WTC11 (cell line): ENCODE measurements at regions not wholly inside any gene's neighbourhood (a gene's known extent, or its start where the extent isn't known, plus 50 kb on each side); places are given as distances from the start of the nearest gene placed in this dataset.

Source experiments
- ATAC-seq: fragments of 200-7000 bp; cut with Tn5 transposase; 2 replicates; pipeline ENCODE4 v1.10.0; 2021; ENCODE audit warnings: mild to moderate bottlenecking, moderate library complexity
- CTCF ChIA-PET: fragments of 300-600 bp; sonication (Branson Sonifier 250); formaldehyde crosslinking; loops from one replicate; lab custom pipeline; 2021; ENCODE audit warnings: antibody characterized with exemption; lab: Charles Lee
- POLR2A ChIA-PET: fragments of 350-600 bp; sonication (Branson Sonifier 250); formaldehyde crosslinking; loops from one replicate; lab custom pipeline; 2021; ENCODE audit warnings: antibody characterized with exemption; lab: Charles Lee
- DNase-seq: peaks from one replicate; pipeline ENCODE4 v3.0.0; 2021; ENCODE audit warnings: low spot score
- H3K27ac Mint-ChIP-seq: 2 replicates; pipeline ENCODE4 v1.8.0; 2021; ENCODE audit warnings: mixed read lengths
- H3K27me3 Mint-ChIP-seq: 2 replicates; pipeline ENCODE4 v1.8.0; 2021; ENCODE audit warnings: low read depth, mild to moderate bottlenecking, moderate library complexity, mixed read lengths
- H3K36me3 Mint-ChIP-seq: 2 replicates; pipeline ENCODE4 v1.8.0; 2021; ENCODE audit warnings: mixed read lengths
- H3K4me1 Mint-ChIP-seq: 2 replicates; pipeline ENCODE4 v1.8.0; 2022; ENCODE audit warnings: mixed read lengths
- H3K4me3 Mint-ChIP-seq: 2 replicates; pipeline ENCODE4 v1.8.0; 2021; ENCODE audit warnings: mild to moderate bottlenecking, moderate library complexity, mixed read lengths
- H3K9me3 Mint-ChIP-seq: 2 replicates; pipeline ENCODE4 v1.8.0; 2021; ENCODE audit warnings: mixed read lengths
- ESRRA ChIP-seq: sonication (generic); formaldehyde crosslinking; IDR thresholded peaks from 2 replicates; pipeline ENCODE4 v1.8.1; 2022; ENCODE audit warnings: mild to moderate bottlenecking, missing genetic modification reagents, borderline replicate concordance
- NFATC4 ChIP-seq: fragments of 250-450 bp; sonication (Bioruptor Pico); IDR thresholded peaks from 2 replicates; pipeline ENCODE4 v1.9.0; 2021; ENCODE audit warnings: mild to moderate bottlenecking
- NFYB ChIP-seq: sonication (generic); formaldehyde crosslinking; conservative IDR thresholded peaks from 2 replicates; pipeline ENCODE4 v1.8.0; 2022; ENCODE audit warnings: low read depth, missing genetic modification reagents
- NR2C2 ChIP-seq: sonication (generic); formaldehyde crosslinking; IDR thresholded peaks from 2 replicates; pipeline ENCODE4 v1.8.0; 2022; ENCODE audit warnings: mild to moderate bottlenecking, missing genetic modification reagents
- OVOL2 ChIP-seq: fragments of 250-450 bp; sonication (Bioruptor Pico); IDR thresholded peaks from 2 replicates; pipeline ENCODE4 v1.9.0; 2021; ENCODE audit warnings: mild to moderate bottlenecking, borderline replicate concordance
- RORB ChIP-seq: fragments of 250-450 bp; sonication (Bioruptor Pico); IDR thresholded peaks from 2 replicates; pipeline ENCODE4 v1.9.0; 2021; ENCODE audit warnings: mild to moderate bottlenecking
- SMAD3 ChIP-seq: sonication (generic); formaldehyde crosslinking; IDR thresholded peaks from 2 replicates; pipeline ENCODE4 v1.8.0; 2022; ENCODE audit warnings: missing genetic modification reagents, mild to moderate bottlenecking, borderline replicate concordance
- SMAD4 ChIP-seq: sonication (generic); formaldehyde crosslinking; IDR thresholded peaks from 2 replicates; pipeline ENCODE4 v1.8.0; 2022; ENCODE audit warnings: mild to moderate bottlenecking, missing genetic modification reagents
- TEAD1 ChIP-seq: sonication (generic); formaldehyde crosslinking; IDR thresholded peaks from 2 replicates; pipeline ENCODE4 v1.8.0; 2022; ENCODE audit warnings: mild to moderate bottlenecking, missing genetic modification reagents
- TF ChIP-seq, protein P1 (sequence below): sonication (generic); formaldehyde crosslinking; IDR thresholded peaks from 2 replicates; pipeline ENCODE4 v1.8.1; 2023; ENCODE audit warnings: mild to moderate bottlenecking, missing genetic modification reagents, moderate library complexity
- TF ChIP-seq, protein P2 (sequence below): sonication (generic); formaldehyde crosslinking; IDR thresholded peaks from 2 replicates; pipeline ENCODE4 v1.8.0; 2022; ENCODE audit warnings: mild to moderate bottlenecking, missing genetic modification reagents
- TF ChIP-seq, protein P3 (sequence below): sonication (generic); formaldehyde crosslinking; IDR thresholded peaks from 2 replicates; pipeline ENCODE4 v1.8.1; 2022; ENCODE audit warnings: mild to moderate bottlenecking, missing genetic modification reagents, moderate library complexity, borderline replicate concordance
- TF ChIP-seq, protein P4 (sequence below): sonication (generic); formaldehyde crosslinking; IDR thresholded peaks from 2 replicates; pipeline ENCODE4 v1.8.0; 2023; ENCODE audit warnings: mild to moderate bottlenecking, missing genetic modification reagents
- TF ChIP-seq, protein P5 (sequence below): sonication (generic); formaldehyde crosslinking; IDR thresholded peaks from 2 replicates; pipeline ENCODE4 v1.8.0; 2022; ENCODE audit warnings: mild to moderate bottlenecking, missing genetic modification reagents

DNA sequence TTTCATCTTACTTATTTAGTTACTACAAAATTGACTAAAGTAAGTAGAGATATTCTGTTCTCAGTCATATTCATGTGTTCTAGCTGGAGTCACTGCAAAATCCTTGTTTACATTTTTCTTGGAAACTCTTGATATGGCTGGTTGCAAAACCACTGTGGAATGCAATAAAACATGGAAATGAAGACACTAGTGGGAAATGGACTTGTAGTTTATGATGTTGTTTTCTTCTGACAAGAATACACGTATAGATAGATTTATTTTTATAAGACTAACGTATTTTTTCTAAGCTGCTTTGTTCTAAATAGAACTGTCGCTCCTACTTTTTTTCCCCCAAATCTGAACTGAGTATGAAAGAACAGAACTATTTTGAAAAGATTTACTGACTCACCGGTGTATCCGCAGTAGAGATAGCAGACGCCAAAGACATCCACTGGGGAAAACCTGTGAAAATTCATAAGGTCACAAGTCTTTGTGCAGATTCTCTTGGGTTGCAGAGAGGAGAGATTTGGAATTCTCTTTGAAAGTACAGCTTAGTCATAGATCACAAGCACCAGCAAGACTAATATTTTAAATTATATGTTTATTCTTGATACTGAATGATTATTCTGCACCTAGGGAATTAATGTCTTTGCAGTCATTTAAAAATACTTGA, 119.6 kb upstream of the TAF11L2 start:
- Mint-ChIP-seq H3K36me3 (no peaks in the 10 kb centered on the region), H3K9me3 (no peaks in the 10 kb centered on the region), H3K27me3 (no peaks in the 10 kb centered on the region; the same call in 1 of the 2 replicates), H3K27ac (no peak overlapping the region)
- DNase-seq, result no peak
- TF ChIP-seq, protein P1, sequence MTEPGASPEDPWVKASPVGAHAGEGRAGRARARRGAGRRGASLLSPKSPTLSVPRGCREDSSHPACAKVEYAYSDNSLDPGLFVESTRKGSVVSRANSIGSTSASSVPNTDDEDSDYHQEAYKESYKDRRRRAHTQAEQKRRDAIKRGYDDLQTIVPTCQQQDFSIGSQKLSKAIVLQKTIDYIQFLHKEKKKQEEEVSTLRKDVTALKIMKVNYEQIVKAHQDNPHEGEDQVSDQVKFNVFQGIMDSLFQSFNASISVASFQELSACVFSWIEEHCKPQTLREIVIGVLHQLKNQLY, result no peak
- TF ChIP-seq SMAD4 (CRISPR knock-in tag), result no peak
- TF ChIP-seq, protein P2, sequence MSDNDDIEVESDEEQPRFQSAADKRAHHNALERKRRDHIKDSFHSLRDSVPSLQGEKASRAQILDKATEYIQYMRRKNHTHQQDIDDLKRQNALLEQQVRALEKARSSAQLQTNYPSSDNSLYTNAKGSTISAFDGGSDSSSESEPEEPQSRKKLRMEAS (CRISPR knock-in tag), result no peak
- TF ChIP-seq NFATC4 (CRISPR knock-in tag), result no peak
- TF ChIP-seq RORB (CRISPR knock-in tag), result no peak
- TF ChIP-seq TEAD1 (CRISPR knock-in tag), result no peak
- no peak for TF ChIP-seq SMAD3
- TF ChIP-seq NR2C2 (CRISPR knock-in tag), result no peak
- TF ChIP-seq, protein P3, sequence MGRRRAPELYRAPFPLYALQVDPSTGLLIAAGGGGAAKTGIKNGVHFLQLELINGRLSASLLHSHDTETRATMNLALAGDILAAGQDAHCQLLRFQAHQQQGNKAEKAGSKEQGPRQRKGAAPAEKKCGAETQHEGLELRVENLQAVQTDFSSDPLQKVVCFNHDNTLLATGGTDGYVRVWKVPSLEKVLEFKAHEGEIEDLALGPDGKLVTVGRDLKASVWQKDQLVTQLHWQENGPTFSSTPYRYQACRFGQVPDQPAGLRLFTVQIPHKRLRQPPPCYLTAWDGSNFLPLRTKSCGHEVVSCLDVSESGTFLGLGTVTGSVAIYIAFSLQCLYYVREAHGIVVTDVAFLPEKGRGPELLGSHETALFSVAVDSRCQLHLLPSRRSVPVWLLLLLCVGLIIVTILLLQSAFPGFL (CRISPR knock-in tag), result no peak
- TF ChIP-seq ESRRA (CRISPR knock-in tag), result no peak
- TF ChIP-seq, protein P4, sequence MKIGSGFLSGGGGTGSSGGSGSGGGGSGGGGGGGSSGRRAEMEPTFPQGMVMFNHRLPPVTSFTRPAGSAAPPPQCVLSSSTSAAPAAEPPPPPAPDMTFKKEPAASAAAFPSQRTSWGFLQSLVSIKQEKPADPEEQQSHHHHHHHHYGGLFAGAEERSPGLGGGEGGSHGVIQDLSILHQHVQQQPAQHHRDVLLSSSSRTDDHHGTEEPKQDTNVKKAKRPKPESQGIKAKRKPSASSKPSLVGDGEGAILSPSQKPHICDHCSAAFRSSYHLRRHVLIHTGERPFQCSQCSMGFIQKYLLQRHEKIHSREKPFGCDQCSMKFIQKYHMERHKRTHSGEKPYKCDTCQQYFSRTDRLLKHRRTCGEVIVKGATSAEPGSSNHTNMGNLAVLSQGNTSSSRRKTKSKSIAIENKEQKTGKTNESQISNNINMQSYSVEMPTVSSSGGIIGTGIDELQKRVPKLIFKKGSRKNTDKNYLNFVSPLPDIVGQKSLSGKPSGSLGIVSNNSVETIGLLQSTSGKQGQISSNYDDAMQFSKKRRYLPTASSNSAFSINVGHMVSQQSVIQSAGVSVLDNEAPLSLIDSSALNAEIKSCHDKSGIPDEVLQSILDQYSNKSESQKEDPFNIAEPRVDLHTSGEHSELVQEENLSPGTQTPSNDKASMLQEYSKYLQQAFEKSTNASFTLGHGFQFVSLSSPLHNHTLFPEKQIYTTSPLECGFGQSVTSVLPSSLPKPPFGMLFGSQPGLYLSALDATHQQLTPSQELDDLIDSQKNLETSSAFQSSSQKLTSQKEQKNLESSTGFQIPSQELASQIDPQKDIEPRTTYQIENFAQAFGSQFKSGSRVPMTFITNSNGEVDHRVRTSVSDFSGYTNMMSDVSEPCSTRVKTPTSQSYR, result no peak
- TF ChIP-seq OVOL2 (CRISPR knock-in tag), result no peak
- TF ChIP-seq NFYB (CRISPR knock-in tag), result no peak
- TF ChIP-seq, all 79 proteins: peak for 0
- H3K4me3 Mint-ChIP-seq, result no peak overlapping the region
- peaks cover 35% of the 10 kb centered on the region for H3K4me1 Mint-ChIP-seq
- ATAC-seq, result no peak
- ChIA-PET POLR2A (interaction anchor here (0.7 kb wide), 1 partner anchor 10 kb away, joined by 3 read pairs; no protein-coding TSS in a partner anchor), CTCF (no interaction called here)

DNA sequence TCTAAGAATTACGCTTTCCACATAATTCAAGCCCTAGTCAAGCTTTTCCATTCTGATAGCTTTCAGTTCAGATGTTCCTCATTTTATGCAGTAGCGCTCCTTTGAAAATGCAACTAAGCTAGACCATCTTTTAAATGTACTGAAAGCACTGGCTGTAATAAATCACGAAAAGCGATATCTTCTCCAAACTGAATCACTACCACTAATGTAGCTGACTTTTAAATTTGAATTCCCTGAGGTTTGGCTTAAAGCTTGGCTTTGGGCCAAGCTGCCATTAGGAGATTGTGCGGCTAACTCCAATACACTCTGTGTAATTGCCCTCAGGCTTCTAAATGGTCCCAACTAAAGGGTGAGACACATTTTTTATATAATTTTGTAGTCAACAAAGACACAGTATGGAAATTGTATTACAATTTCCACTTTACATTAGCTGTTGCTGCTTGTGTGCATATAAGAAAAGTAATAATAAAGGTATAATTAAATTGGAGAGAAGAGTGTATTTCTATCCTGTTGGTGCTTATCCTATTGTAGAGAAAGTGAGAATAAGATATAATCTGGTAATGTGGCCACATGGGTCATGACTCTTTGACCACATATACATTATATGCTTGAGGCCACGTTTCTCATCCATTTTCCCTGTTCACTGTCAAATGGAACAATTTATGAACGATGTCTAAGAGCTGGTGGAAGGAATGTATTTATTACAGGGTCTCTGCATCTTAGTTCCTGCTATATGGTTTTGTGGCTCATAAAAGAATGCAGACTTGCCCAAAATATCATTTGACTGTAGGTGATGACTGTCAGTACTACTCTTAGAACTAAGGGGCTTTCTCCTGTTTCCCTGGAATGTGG, 118.7 kb upstream of the TAF11L2 start:
- Mint-ChIP-seq H3K27me3 (no peaks in the 10 kb centered on the region; the same call in 1 of the 2 replicates), H3K9me3 (no peaks in the 10 kb centered on the region), H3K27ac (no peak overlapping the region), H3K4me3 (no peak overlapping the region), H3K36me3 (no peaks in the 10 kb centered on the region), H3K4me1 (peaks cover 26% of the 10 kb centered on the region)
- TF ChIP-seq, protein P5, sequence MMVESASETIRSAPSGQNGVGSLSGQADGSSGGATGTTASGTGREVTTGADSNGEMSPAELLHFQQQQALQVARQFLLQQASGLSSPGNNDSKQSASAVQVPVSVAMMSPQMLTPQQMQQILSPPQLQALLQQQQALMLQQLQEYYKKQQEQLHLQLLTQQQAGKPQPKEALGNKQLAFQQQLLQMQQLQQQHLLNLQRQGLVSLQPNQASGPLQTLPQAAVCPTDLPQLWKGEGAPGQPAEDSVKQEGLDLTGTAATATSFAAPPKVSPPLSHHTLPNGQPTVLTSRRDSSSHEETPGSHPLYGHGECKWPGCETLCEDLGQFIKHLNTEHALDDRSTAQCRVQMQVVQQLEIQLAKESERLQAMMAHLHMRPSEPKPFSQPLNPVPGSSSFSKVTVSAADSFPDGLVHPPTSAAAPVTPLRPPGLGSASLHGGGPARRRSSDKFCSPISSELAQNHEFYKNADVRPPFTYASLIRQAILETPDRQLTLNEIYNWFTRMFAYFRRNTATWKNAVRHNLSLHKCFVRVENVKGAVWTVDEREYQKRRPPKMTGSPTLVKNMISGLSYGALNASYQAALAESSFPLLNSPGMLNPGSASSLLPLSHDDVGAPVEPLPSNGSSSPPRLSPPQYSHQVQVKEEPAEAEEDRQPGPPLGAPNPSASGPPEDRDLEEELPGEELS, result no peak
- no peak for ATAC-seq
- CTCF ChIA-PET, result no interaction called here
- POLR2A ChIA-PET, result interaction anchor here (0.6 kb wide), 1 partner anchor 96 kb away, joined by 4 read pairs; no protein-coding TSS in a partner anchor
- DNase-seq, result no peak
